GM23248 (cell line): ENCODE measurements at regions not wholly inside any gene's neighbourhood (a gene's known extent, or its start where the extent isn't known, plus 50 kb on each side); places are given as distances from the start of the nearest gene placed in this dataset.

Experiments used
- EZH2 ChIP-seq: fragments of 200-600 bp; sonication (generic); IDR thresholded peaks from 2 replicates; pipeline ENCODE4 v1.6.1; 2018; ENCODE audit warnings: antibody characterized with exemption, mild to moderate bottlenecking; ENCODE audit not compliant: insufficient read depth, poor library complexity, severe bottlenecking
- EZH2phosphoT487 ChIP-seq: fragments of 200-600 bp; sonication (generic); IDR thresholded peaks from 2 replicates; pipeline ENCODE4 v1.6.1; 2018; ENCODE audit warnings: antibody characterized with exemption, moderate library complexity, mild to moderate bottlenecking, low read depth; ENCODE audit not compliant: insufficient read depth

DNA sequence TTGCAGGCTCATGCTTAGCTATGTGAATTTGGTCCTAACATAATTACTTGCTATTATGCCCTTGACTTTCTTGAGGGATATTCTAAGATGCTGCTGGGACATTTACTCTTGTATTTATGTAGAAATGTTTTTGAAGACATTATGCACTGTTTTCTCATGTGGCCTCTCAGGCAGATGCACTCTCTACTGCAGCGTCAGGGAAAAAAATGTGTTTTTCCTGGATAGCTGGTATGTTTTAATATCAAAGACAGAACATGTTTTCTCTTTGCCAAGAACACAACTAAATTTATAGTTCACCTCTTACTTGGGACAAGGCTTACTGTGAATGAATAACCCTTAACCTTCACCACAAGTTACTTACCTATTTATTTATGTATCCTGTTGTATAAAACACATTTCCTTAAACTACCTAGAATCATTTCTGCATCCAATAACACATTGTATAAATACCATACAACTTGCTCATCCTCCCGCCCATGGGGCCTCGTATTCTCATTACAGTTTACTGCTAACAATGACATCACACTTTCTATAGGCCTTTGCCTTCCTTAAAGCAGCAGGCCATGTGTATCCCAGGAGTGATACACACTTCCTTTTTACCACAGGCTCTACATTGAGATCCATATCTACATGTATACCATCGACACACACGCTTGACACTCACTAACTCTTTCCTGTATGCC is 178.7 kb downstream of the SLIT2 start:
- TF ChIP-seq EZH2 (no peak), EZH2phosphoT487 (no peak)
